ENCODE measurements at regions not wholly inside any gene's neighbourhood (a gene's known extent, or its start where the extent isn't known, plus 50 kb on each side); places are given as distances from the start of the nearest gene placed in this dataset.
"Not testable (repeated sequence)": the region's sequence is repeated elsewhere in the genome, so short reads cannot be mapped to it uniquely, and the experiment has no call there.

DNA sequence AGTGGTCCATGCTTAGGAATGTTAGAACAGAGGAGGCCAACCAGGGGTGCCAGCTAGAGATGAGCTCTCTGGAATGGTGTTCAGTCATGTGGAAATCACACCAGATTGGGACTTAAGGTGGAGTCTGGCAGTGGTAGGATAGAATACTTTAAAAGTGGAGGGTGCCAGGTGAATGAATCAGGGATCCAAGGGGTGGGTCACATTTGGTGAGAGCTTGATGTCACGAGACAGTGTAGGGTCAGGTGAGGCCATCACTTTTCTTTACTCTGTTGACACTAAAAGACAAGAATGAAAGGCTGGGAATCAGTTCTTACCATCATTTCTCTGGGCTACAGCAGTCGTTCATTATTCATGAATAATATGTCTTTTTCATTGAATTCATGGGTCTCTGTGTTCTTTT lies 73.8 kb upstream of the FAM153A start:
- TF ChIP-seq, protein P1, sequence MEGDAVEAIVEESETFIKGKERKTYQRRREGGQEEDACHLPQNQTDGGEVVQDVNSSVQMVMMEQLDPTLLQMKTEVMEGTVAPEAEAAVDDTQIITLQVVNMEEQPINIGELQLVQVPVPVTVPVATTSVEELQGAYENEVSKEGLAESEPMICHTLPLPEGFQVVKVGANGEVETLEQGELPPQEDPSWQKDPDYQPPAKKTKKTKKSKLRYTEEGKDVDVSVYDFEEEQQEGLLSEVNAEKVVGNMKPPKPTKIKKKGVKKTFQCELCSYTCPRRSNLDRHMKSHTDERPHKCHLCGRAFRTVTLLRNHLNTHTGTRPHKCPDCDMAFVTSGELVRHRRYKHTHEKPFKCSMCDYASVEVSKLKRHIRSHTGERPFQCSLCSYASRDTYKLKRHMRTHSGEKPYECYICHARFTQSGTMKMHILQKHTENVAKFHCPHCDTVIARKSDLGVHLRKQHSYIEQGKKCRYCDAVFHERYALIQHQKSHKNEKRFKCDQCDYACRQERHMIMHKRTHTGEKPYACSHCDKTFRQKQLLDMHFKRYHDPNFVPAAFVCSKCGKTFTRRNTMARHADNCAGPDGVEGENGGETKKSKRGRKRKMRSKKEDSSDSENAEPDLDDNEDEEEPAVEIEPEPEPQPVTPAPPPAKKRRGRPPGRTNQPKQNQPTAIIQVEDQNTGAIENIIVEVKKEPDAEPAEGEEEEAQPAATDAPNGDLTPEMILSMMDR (IDR thresholded peaks at IDR 0.05; ENCODE audit: low read depth, low read length), result not testable (repeated sequence)
- not testable (repeated sequence) for TF ChIP-seq POLR2A (IDR thresholded peaks at IDR 0.05; ENCODE audit: extremely low read depth, insufficient read length); MYC (IDR thresholded peaks at IDR 0.05; ENCODE audit: low read depth, low read length)
- TF ChIP-seq, protein P2, sequence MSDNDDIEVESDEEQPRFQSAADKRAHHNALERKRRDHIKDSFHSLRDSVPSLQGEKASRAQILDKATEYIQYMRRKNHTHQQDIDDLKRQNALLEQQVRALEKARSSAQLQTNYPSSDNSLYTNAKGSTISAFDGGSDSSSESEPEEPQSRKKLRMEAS (IDR thresholded peaks at IDR 0.05; ENCODE audit: low read depth, low read length), result not testable (repeated sequence)
